Panc1 (cell line): ENCODE measurements at regions not wholly inside any gene's neighbourhood (a gene's known extent, or its start where the extent isn't known, plus 50 kb on each side); places are given as distances from the start of the nearest gene placed in this dataset.

Experiments
- ATAC-seq: fragments of 200-7000 bp; cut with Tn5 transposase; 2 replicates; pipeline ENCODE4 v1.9.1; 2020; ENCODE audit warnings: mild to moderate bottlenecking, moderate library complexity
- BruUV-seq: library from RNA; stranded (reverse); fragments of 400-500 nt; replicated peaks from 2 replicates; lab custom pipeline; 2021; lab: Mats Ljungman, UMichigan
- CTCF ChIA-PET: fragments of 300-600 bp; sonication (Branson Sonifier 250); formaldehyde crosslinking; loops from one replicate; lab custom pipeline; 2022; ENCODE audit warnings: antibody characterized with exemption; lab: Charles Lee
- POLR2A ChIA-PET: fragments of 300-600 bp; sonication (Branson Sonifier 250); formaldehyde crosslinking; loops from one replicate; lab custom pipeline; 2022; ENCODE audit warnings: antibody characterized with exemption; lab: Charles Lee
- DNase-seq: peaks from one replicate; pipeline ENCODE4 v3.0.0-alpha.2; 2010; ENCODE audit warnings: low read depth, low spot score
- H3K27ac ChIP-seq: 2 replicates; pipeline ENCODE4 v1.5.1; 2011; ENCODE audit warnings: mild to moderate bottlenecking, low read length, inconsistent platforms
- H3K27me3 ChIP-seq: fragments of 200-500 bp; sonication (Bioruptor generic); 2 replicates; pipeline ENCODE4 v1.6.0; 2014; ENCODE audit warnings: low read length, inconsistent platforms; ENCODE audit not compliant: control insufficient read depth, insufficient read depth
- H3K36me3 ChIP-seq: fragments of 200-500 bp; sonication (Bioruptor generic); 2 replicates; pipeline ENCODE4 v1.5.1; 2014; ENCODE audit warnings: inconsistent platforms, mild to moderate bottlenecking, low read length, moderate library complexity; ENCODE audit not compliant: control insufficient read depth, insufficient read depth
- H3K4me1 ChIP-seq: 2 replicates; pipeline ENCODE4 v1.5.1; 2011; ENCODE audit warnings: inconsistent platforms, mild to moderate bottlenecking, low read length, moderate library complexity; ENCODE audit not compliant: control insufficient read depth, insufficient read depth
- H3K4me3 ChIP-seq, 2 experiments: 2 replicates each; pipeline ENCODE4 v1.5.1; 2011 to 2012; ENCODE audit warnings: low read depth in 2 of 2, low read length in 2 of 2, mild to moderate bottlenecking in 2 of 2, inconsistent platforms in 1 of 2, moderate library complexity in 1 of 2
- H3K9me3 ChIP-seq: fragments of 200-500 bp; sonication (Bioruptor generic); 2 replicates; pipeline ENCODE4 v1.5.1; 2014; ENCODE audit warnings: low read depth, mild to moderate bottlenecking, inconsistent platforms, low read length, moderate library complexity; ENCODE audit not compliant: control insufficient read depth, insufficient read depth
- POLR2AphosphoS5 ChIP-seq: IDR thresholded peaks from 2 replicates; pipeline ENCODE4 v1.6.1; 2012; ENCODE audit warnings: mild to moderate bottlenecking, low read depth, low read length, moderate library complexity
- SIN3A ChIP-seq: IDR thresholded peaks from 2 replicates; pipeline ENCODE4 v1.6.1; 2012; ENCODE audit warnings: low read depth, mild to moderate bottlenecking, low read length, moderate library complexity, borderline replicate concordance; ENCODE audit not compliant: insufficient read depth
- TCF7L2 ChIP-seq: IDR thresholded peaks from 2 replicates; pipeline ENCODE4 v1.6.1; 2011; ENCODE audit warnings: mild to moderate bottlenecking, low read depth, low read length, inconsistent platforms
- in situ Hi-C: cut with HindIII; loops from 2 replicates; pipeline ENCODE4 v1.10.0; 2016; ENCODE audit warnings: low sequenced_read_pairs, low pct_unique_long_range_greater_than_20kb
- intact Hi-C: fragments of 100-400 bp; cut with micrococcal nuclease; formaldehyde crosslinking; loops from one replicate; pipeline ENCODE4 v1.10.0; 2022; ENCODE audit not compliant: unreplicated experiment
- TF ChIP-seq, protein P1 (sequence below), 2 experiments: IDR thresholded peaks; 2 replicates each; pipeline ENCODE4 v1.6.1; 2011 to 2012; ENCODE audit warnings: low read depth in 2 of 2, control low read depth in 1 of 2, low read length in 1 of 2, mild to moderate bottlenecking in 1 of 2, moderate library complexity in 1 of 2; ENCODE audit not compliant: insufficient read depth in 1 of 2
- TF ChIP-seq, protein P2 (sequence below): fragments of 450-650 bp; IDR thresholded peaks from 2 replicates; pipeline ENCODE4 v1.5.1; 2017; ENCODE audit warnings: mild to moderate bottlenecking

DNA sequence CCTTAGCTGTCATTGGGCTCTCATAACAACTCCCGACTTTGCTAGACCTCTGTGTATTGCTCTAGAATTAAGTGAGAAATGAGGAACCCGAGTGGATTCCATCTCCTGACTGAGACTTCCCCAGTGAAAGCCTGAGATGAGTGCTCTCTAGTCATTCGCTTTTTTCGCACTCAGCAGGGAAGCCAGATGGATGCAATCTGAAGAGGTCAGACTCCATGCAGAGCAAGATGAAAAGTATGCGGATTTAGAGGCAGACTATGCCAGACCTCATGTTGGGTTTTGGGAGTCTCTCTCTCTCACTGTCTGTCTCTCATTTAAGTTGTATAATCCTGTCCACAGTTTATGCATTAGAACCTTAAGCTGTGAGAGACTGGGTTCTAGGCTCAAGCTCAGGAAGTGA is 88.6 kb downstream of the SLC5A7 start:
- BruUV-seq: no TSS peak
- Histone ChIP-seq H3K27ac (no peak overlapping the region), H3K36me3 (no peaks in the 10 kb centered on the region), H3K9me3 (no peaks in the 10 kb centered on the region), H3K27me3 (no peaks in the 10 kb centered on the region), H3K4me3 (no peak overlapping the region), H3K4me1 (no peaks in the 10 kb centered on the region)
- ATAC-seq (no peak), DNase-seq (no peak)
- in situ Hi-C loops (no loop called here), intact Hi-C loops (no loop called here)
- no peak for TF ChIP-seq SIN3A
- TF ChIP-seq, protein P1, sequence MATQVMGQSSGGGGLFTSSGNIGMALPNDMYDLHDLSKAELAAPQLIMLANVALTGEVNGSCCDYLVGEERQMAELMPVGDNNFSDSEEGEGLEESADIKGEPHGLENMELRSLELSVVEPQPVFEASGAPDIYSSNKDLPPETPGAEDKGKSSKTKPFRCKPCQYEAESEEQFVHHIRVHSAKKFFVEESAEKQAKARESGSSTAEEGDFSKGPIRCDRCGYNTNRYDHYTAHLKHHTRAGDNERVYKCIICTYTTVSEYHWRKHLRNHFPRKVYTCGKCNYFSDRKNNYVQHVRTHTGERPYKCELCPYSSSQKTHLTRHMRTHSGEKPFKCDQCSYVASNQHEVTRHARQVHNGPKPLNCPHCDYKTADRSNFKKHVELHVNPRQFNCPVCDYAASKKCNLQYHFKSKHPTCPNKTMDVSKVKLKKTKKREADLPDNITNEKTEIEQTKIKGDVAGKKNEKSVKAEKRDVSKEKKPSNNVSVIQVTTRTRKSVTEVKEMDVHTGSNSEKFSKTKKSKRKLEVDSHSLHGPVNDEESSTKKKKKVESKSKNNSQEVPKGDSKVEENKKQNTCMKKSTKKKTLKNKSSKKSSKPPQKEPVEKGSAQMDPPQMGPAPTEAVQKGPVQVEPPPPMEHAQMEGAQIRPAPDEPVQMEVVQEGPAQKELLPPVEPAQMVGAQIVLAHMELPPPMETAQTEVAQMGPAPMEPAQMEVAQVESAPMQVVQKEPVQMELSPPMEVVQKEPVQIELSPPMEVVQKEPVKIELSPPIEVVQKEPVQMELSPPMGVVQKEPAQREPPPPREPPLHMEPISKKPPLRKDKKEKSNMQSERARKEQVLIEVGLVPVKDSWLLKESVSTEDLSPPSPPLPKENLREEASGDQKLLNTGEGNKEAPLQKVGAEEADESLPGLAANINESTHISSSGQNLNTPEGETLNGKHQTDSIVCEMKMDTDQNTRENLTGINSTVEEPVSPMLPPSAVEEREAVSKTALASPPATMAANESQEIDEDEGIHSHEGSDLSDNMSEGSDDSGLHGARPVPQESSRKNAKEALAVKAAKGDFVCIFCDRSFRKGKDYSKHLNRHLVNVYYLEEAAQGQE (IDR thresholded peaks at IDR 0.05; ENCODE audit: insufficient read depth in 1 of 2, low read depth in 2 of 2, low read length in 1 of 2): no peak
- no peak for TF ChIP-seq TCF7L2
- CTCF ChIA-PET: no interaction called here
- POLR2A ChIA-PET: no interaction called here

DNA sequence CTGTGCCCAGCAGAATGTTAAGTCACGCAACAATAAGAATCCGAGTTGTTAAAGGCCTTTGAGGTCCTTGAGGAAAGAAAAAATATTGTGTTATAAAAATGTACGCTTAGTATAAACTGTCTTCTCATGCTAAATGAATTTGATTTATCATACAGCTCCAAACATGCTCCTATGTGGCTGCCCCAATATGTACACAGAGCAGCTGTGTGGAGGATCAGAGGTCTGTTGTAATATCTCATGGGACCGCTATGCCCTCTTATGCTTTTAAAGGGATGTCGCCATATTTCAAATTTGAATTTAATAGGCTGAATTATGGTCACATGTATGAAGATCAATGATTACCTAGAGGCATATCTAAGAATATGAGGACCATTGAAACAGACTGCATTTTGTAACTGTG is 90.2 kb downstream of the SLC5A7 start:
- H3K9me3 ChIP-seq: no peaks in the 10 kb centered on the region
- ChIA-PET CTCF (no interaction called here), POLR2A (no interaction called here)
- DNase-seq: no peak
- no TSS peak for BruUV-seq
- H3K27me3 ChIP-seq: no peaks in the 10 kb centered on the region
- H3K4me3 ChIP-seq: no peak overlapping the region
- in situ Hi-C loops (no loop called here), intact Hi-C loops (no loop called here)
- no peak for ATAC-seq
- H3K36me3 ChIP-seq: no peaks in the 10 kb centered on the region
- TF ChIP-seq TCF7L2: no peak
- TF ChIP-seq, protein P1 (IDR thresholded peaks at IDR 0.05; ENCODE audit: insufficient read depth in 1 of 2, low read depth in 2 of 2, low read length in 1 of 2): no peak
- no peak for TF ChIP-seq SIN3A
- TF ChIP-seq, protein P2, sequence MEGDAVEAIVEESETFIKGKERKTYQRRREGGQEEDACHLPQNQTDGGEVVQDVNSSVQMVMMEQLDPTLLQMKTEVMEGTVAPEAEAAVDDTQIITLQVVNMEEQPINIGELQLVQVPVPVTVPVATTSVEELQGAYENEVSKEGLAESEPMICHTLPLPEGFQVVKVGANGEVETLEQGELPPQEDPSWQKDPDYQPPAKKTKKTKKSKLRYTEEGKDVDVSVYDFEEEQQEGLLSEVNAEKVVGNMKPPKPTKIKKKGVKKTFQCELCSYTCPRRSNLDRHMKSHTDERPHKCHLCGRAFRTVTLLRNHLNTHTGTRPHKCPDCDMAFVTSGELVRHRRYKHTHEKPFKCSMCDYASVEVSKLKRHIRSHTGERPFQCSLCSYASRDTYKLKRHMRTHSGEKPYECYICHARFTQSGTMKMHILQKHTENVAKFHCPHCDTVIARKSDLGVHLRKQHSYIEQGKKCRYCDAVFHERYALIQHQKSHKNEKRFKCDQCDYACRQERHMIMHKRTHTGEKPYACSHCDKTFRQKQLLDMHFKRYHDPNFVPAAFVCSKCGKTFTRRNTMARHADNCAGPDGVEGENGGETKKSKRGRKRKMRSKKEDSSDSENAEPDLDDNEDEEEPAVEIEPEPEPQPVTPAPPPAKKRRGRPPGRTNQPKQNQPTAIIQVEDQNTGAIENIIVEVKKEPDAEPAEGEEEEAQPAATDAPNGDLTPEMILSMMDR: no peak
- TF ChIP-seq POLR2AphosphoS5: no peak
- no peaks in the 10 kb centered on the region for H3K4me1 ChIP-seq
- H3K27ac ChIP-seq: no peak overlapping the region
